H1 (cell line): ENCODE measurements at regions not wholly inside any gene's neighbourhood (a gene's known extent, or its start where the extent isn't known, plus 50 kb on each side); places are given as distances from the start of the nearest gene placed in this dataset.

Experiments used
- CTCF ChIA-PET: fragments of 300-600 bp; sonication (Branson Sonifier 250); formaldehyde crosslinking; loops from one replicate; lab custom pipeline; 2021; ENCODE audit not compliant: partially characterized antibody; lab: Charles Lee
- POLR2A ChIA-PET: fragments of 300-600 bp; sonication (Branson Sonifier 250); formaldehyde crosslinking; loops from one replicate; lab custom pipeline; 2021; ENCODE audit warnings: inconsistent platforms; ENCODE audit not compliant: partially characterized antibody; lab: Charles Lee
- DNase-seq, 2 experiments: peaks; one replicate each; pipeline versions ENCODE4 v3.0.0 to v3.0.0-alpha.2; 2010 to 2022; ENCODE audit warnings: low spot score in 2 of 2, low read depth in 1 of 2, mixed read lengths in 1 of 2
- FAIRE-seq: peaks from 2 replicates; lab custom pipeline; 2011; peaks lifted over from hg19 to GRCh38; lab: Jason Lieb, UNC
- H2AFZ ChIP-seq: 2 replicates; pipeline ENCODE4 v1.8.1; 2012; ENCODE audit warnings: low read length, inconsistent platforms
- H2AK5ac ChIP-seq: 2 replicates; pipeline ENCODE4 v1.6.1; 2013; ENCODE audit warnings: low read depth, low read length
- H2BK120ac ChIP-seq: replicated peaks from 2 replicates; pipeline ENCODE3; 2013; ENCODE audit warnings: low read depth, low read length, inconsistent platforms
- H2BK12ac ChIP-seq: 2 replicates; pipeline ENCODE4 v1.6.1; 2013; ENCODE audit warnings: low read depth, low read length
- H2BK15ac ChIP-seq: 2 replicates; pipeline ENCODE4 v1.6.1; 2013; ENCODE audit warnings: low read length
- H2BK20ac ChIP-seq: 2 replicates; pipeline ENCODE4 v1.6.1; 2013; ENCODE audit warnings: low read length
- H2BK5ac ChIP-seq: 2 replicates; pipeline ENCODE4 v1.6.1; 2013; ENCODE audit warnings: low read depth, low read length
- H3K14ac ChIP-seq: 2 replicates; pipeline ENCODE4 v1.6.1; 2013; ENCODE audit warnings: inconsistent platforms; ENCODE audit not compliant: insufficient read length
- H3K18ac ChIP-seq: 2 replicates; pipeline ENCODE4 v1.6.1; 2013; ENCODE audit warnings: low read length; ENCODE audit errors: extremely low read depth
- H3K23ac ChIP-seq: 2 replicates; pipeline ENCODE4 v1.6.1; 2013; ENCODE audit warnings: inconsistent platforms; ENCODE audit not compliant: insufficient read length
- H3K23me2 ChIP-seq: 2 replicates; pipeline ENCODE4 v1.6.1; 2013; ENCODE audit warnings: low read depth, low read length
- H3K27ac ChIP-seq: 2 replicates; pipeline ENCODE4 v1.6.1; 2011; ENCODE audit warnings: low read depth, low read length, inconsistent platforms
- H3K27me3 ChIP-seq, 4 experiments: replicated peaks in 1 of 4; 1 replicate in 1 of 4; 2 replicates in 3 of 4; pipeline versions ENCODE4 v1.6.1 to v1.8.1; 2011 to 2013; ENCODE audit warnings: low read length in 3 of 4, mild to moderate bottlenecking in 3 of 4, inconsistent platforms in 2 of 4, mixed read lengths in 2 of 4, moderate library complexity in 1 of 4; ENCODE audit not compliant: control insufficient read depth in 3 of 4, insufficient read depth in 3 of 4; ENCODE audit errors: extremely low read depth in 1 of 4
- H3K36me3 ChIP-seq, 4 experiments: 2 replicates each; pipeline versions ENCODE4 v1.6.1 to v1.8.1; 2011 to 2013; ENCODE audit warnings: mild to moderate bottlenecking in 4 of 4, low read length in 3 of 4, moderate library complexity in 2 of 4, control low read depth in 1 of 4, inconsistent platforms in 1 of 4; ENCODE audit not compliant: insufficient read depth in 4 of 4, control insufficient read depth in 2 of 4
- H3K4ac ChIP-seq: replicated peaks from 2 replicates; pipeline ENCODE3; 2013; ENCODE audit warnings: low read length, low read depth, mixed read lengths, inconsistent platforms; ENCODE audit not compliant: insufficient read length
- H3K4me1 ChIP-seq, 4 experiments: replicated peaks in 1 of 4; 1 replicate in 1 of 4; 2 replicates in 3 of 4; pipeline versions ENCODE4 v1.6.1 to v1.8.1; 2011 to 2013; ENCODE audit warnings: low read length in 3 of 4, inconsistent platforms in 2 of 4, mixed read lengths in 1 of 4; ENCODE audit not compliant: insufficient read depth in 4 of 4, control insufficient read depth in 3 of 4
- H3K4me2 ChIP-seq, 2 experiments: 2 replicates each; pipeline versions ENCODE4 v1.6.1 to v1.8.1; 2011 to 2013; ENCODE audit warnings: low read depth in 2 of 2, low read length in 2 of 2, control low read depth in 1 of 2, inconsistent platforms in 1 of 2, mild to moderate bottlenecking in 1 of 2; ENCODE audit not compliant: insufficient read depth in 1 of 2
- H3K4me3 ChIP-seq, 4 experiments: fragments of 200-600, 300-600 bp in 1 of 4; sonication (generic), shearing (Covaris generic), sonication (Bioruptor Twin) in 1 of 4; 2 replicates each; pipeline versions ENCODE4 v1.5.1 to v1.8.1; 2011 to 2016; ENCODE audit warnings: low read length in 4 of 4, low read depth in 3 of 4, control low read depth in 2 of 4, inconsistent platforms in 2 of 4, mild to moderate bottlenecking in 2 of 4, mixed read lengths in 1 of 4, moderate library complexity in 1 of 4; ENCODE audit not compliant: insufficient read depth in 2 of 4; ENCODE audit errors: extremely low read depth in 1 of 4
- H3K56ac ChIP-seq: replicated peaks from 2 replicates; pipeline ENCODE3; 2013; ENCODE audit warnings: low read depth, mild to moderate bottlenecking, mixed read lengths, low read length, inconsistent platforms; ENCODE audit not compliant: insufficient read length
- H3K79me1 ChIP-seq: 2 replicates; pipeline ENCODE4 v1.6.1; 2013; ENCODE audit warnings: low read depth, low read length, control low read depth
- H3K79me2 ChIP-seq, 2 experiments: 2 replicates each; pipeline versions ENCODE4 v1.6.1 to v1.8.1; 2012 to 2013; ENCODE audit warnings: low read length in 2 of 2, mild to moderate bottlenecking in 2 of 2, inconsistent platforms in 1 of 2; ENCODE audit not compliant: insufficient read depth in 2 of 2, control insufficient read depth in 1 of 2
- H3K9ac ChIP-seq, 4 experiments: replicated peaks in 1 of 4; 1 replicate in 1 of 4; 2 replicates in 3 of 4; pipeline versions ENCODE4 v1.6.1 to v1.8.1; 2011 to 2013; ENCODE audit warnings: low read depth in 3 of 4, low read length in 3 of 4, control low read depth in 2 of 4, mild to moderate bottlenecking in 2 of 4, moderate library complexity in 2 of 4, inconsistent platforms in 1 of 4; ENCODE audit errors: extremely low read depth in 1 of 4
- H3K9me3 ChIP-seq, 2 experiments: 2 replicates each; pipeline versions ENCODE4 v1.6.1 to v1.8.1; 2012 to 2013; ENCODE audit warnings: mild to moderate bottlenecking in 2 of 2, moderate library complexity in 2 of 2, control low read depth in 1 of 2, inconsistent platforms in 1 of 2, low read depth in 1 of 2, low read length in 1 of 2, mixed read lengths in 1 of 2; ENCODE audit not compliant: insufficient read depth in 2 of 2
- H4K20me1 ChIP-seq, 2 experiments: replicated peaks in 1 of 2; 2 replicates each; pipeline versions ENCODE3 to v1.8.1; 2011 to 2013; ENCODE audit warnings: inconsistent platforms in 2 of 2, low read length in 2 of 2, mild to moderate bottlenecking in 1 of 2; ENCODE audit not compliant: insufficient read depth in 2 of 2, control insufficient read depth in 1 of 2
- H4K5ac ChIP-seq: 2 replicates; pipeline ENCODE4 v1.6.1; 2013; ENCODE audit warnings: low read length, low read depth, mixed read lengths, inconsistent platforms; ENCODE audit not compliant: insufficient read length
- H4K8ac ChIP-seq: 2 replicates; pipeline ENCODE4 v1.8.0; 2013; ENCODE audit warnings: mild to moderate bottlenecking, moderate library complexity, low read length, inconsistent platforms; ENCODE audit not compliant: insufficient read depth; ENCODE audit errors: extremely low read depth
- H4K91ac ChIP-seq: replicated peaks from 2 replicates; pipeline ENCODE3; 2013; ENCODE audit warnings: low read length, mixed read lengths, inconsistent platforms; ENCODE audit not compliant: insufficient read length
- JUN ChIP-seq: IDR thresholded peaks from 2 replicates; pipeline ENCODE4 v1.6.1; 2011; ENCODE audit warnings: low read depth, mild to moderate bottlenecking, improper control_type of control experiment, low read length
- RAD21 ChIP-seq, 2 experiments: IDR thresholded peaks in 1 of 2; conservative IDR thresholded peaks in 1 of 2; 2 replicates each; pipeline ENCODE4 v1.6.1; 2011; ENCODE audit warnings: low read depth in 2 of 2, low read length in 2 of 2, improper control_type of control experiment in 1 of 2, inconsistent platforms in 1 of 2, mild to moderate bottlenecking in 1 of 2, moderate library complexity in 1 of 2
- SIX5 ChIP-seq: IDR thresholded peaks from 2 replicates; pipeline ENCODE4 v1.6.1; 2011; ENCODE audit warnings: mild to moderate bottlenecking, low read depth, low read length
- SRF ChIP-seq: IDR thresholded peaks from 2 replicates; pipeline ENCODE4 v1.6.1; 2011; ENCODE audit warnings: mild to moderate bottlenecking, low read depth, low read length, moderate library complexity
- WGBS, 2 experiments: shearing (Covaris generic) in 1 of 2; methylation state at CpG; one replicate each; pipeline versions ENCODE4 v1.1.6 to v1.1.7; 2013 to 2015; ENCODE audit warnings: low lambda C conversion rate in 2 of 2, mixed read lengths in 2 of 2, inconsistent platforms in 1 of 2, low coverage in 1 of 2, missing lambda C conversion rate in 1 of 2; ENCODE audit not compliant: insufficient replicate concordance in 2 of 2, insufficient coverage in 1 of 2, insufficient read length in 1 of 2; ENCODE audit errors: extremely low coverage in 1 of 2, missing lambda C conversion rate in 1 of 2; 5-methylcytosine and 5-hydroxymethylcytosine counted together

- Histone ChIP-seq H3K4me2 (no peak overlapping the region), H3K14ac (no peak overlapping the region), H2AK5ac (no peak overlapping the region), H2BK15ac (no peak overlapping the region), H3K23me2 (no peaks in the 10 kb centered on the region), H2BK20ac (no peak overlapping the region), H2AFZ (no peak overlapping the region), H3K23ac (no peak overlapping the region), H3K36me3 (no peaks in the 10 kb centered on the region), H3K27ac (no peak overlapping the region), H4K20me1 (no peaks in the 10 kb centered on the region), H4K5ac (no peak overlapping the region), H3K27me3 (no peaks in the 10 kb centered on the region), H3K4me1 (peaks cover 0 to 3% (median 0%) of the 10 kb centered on the region in 4 experiments; a peak in 1 of 7 replicates), H4K8ac (no peak overlapping the region), H3K18ac (no peak overlapping the region), H3K4me3 (no peak overlapping the region), H2BK5ac (no peak overlapping the region), H3K79me1 (no peaks in the 10 kb centered on the region), H3K9me3 (no peaks in the 10 kb centered on the region), H3K56ac (no peak overlapping the region), H3K79me2 (no peaks in the 10 kb centered on the region), H2BK120ac (no peak overlapping the region), H3K4ac (no peak overlapping the region), H3K9ac (no peak overlapping the region), H2BK12ac (no peak overlapping the region), H4K91ac (no peak overlapping the region)
- ChIA-PET POLR2A (no interaction called here), CTCF (interaction anchor here (0.8 to 3.3 kb wide), 8 partner anchors 16 to 304 kb away, joined by 3 to 17 read pairs (median 4); no protein-coding TSS in a partner anchor)
- no peak for TF ChIP-seq SRF
- TF ChIP-seq SIX5 = no peak
- no peak for TF ChIP-seq JUN
- TF ChIP-seq RAD21 (IDR thresholded peaks at IDR 0.05 in 1 of 2, conservative IDR thresholded peaks at IDR 0.05 in 1 of 2; ENCODE audit: low read depth in 2 of 2, low read length in 2 of 2) = 0 out of 4 replicates have a peak, but pooled peaks of 1 of the 2 experiments have one; percentile 5
- DNase-seq (no peak), FAIRE-seq (no peak)
- 94% methylated on average over 3 of the region's 3 CpGs; no CpG with 5 or more reads in 1 of the 2 experiments for WGBS, 2 experiments
Observed at GRCh38 chr7:31440511-31440910, 73.4 kb upstream of the ITPRID1 start.
